H1 (cell line): ENCODE measurements at regions not wholly inside any gene's neighbourhood (a gene's known extent, or its start where the extent isn't known, plus 50 kb on each side); places are given as distances from the start of the nearest gene placed in this dataset.

Source experiments
- CTCF ChIA-PET: fragments of 300-600 bp; sonication (Branson Sonifier 250); formaldehyde crosslinking; loops from one replicate; lab custom pipeline; 2021; ENCODE audit not compliant: partially characterized antibody; lab: Charles Lee
- POLR2A ChIA-PET: fragments of 300-600 bp; sonication (Branson Sonifier 250); formaldehyde crosslinking; loops from one replicate; lab custom pipeline; 2021; ENCODE audit warnings: inconsistent platforms; ENCODE audit not compliant: partially characterized antibody; lab: Charles Lee
- DNase-seq, 2 experiments: peaks; one replicate each; pipeline versions ENCODE4 v3.0.0 to v3.0.0-alpha.2; 2010 to 2022; ENCODE audit warnings: low spot score in 2 of 2, low read depth in 1 of 2, mixed read lengths in 1 of 2
- FAIRE-seq: peaks from 2 replicates; lab custom pipeline; 2011; peaks lifted over from hg19 to GRCh38; lab: Jason Lieb, UNC
- H2AFZ ChIP-seq: 2 replicates; pipeline ENCODE4 v1.8.1; 2012; ENCODE audit warnings: low read length, inconsistent platforms
- H2AK5ac ChIP-seq: 2 replicates; pipeline ENCODE4 v1.6.1; 2013; ENCODE audit warnings: low read depth, low read length
- H2BK120ac ChIP-seq: replicated peaks from 2 replicates; pipeline ENCODE3; 2013; ENCODE audit warnings: low read depth, low read length, inconsistent platforms
- H2BK12ac ChIP-seq: 2 replicates; pipeline ENCODE4 v1.6.1; 2013; ENCODE audit warnings: low read depth, low read length
- H2BK15ac ChIP-seq: 2 replicates; pipeline ENCODE4 v1.6.1; 2013; ENCODE audit warnings: low read length
- H2BK20ac ChIP-seq: 2 replicates; pipeline ENCODE4 v1.6.1; 2013; ENCODE audit warnings: low read length
- H2BK5ac ChIP-seq: 2 replicates; pipeline ENCODE4 v1.6.1; 2013; ENCODE audit warnings: low read depth, low read length
- H3K14ac ChIP-seq: 2 replicates; pipeline ENCODE4 v1.6.1; 2013; ENCODE audit warnings: inconsistent platforms; ENCODE audit not compliant: insufficient read length
- H3K18ac ChIP-seq: 2 replicates; pipeline ENCODE4 v1.6.1; 2013; ENCODE audit warnings: low read length; ENCODE audit errors: extremely low read depth
- H3K23ac ChIP-seq: 2 replicates; pipeline ENCODE4 v1.6.1; 2013; ENCODE audit warnings: inconsistent platforms; ENCODE audit not compliant: insufficient read length
- H3K23me2 ChIP-seq: 2 replicates; pipeline ENCODE4 v1.6.1; 2013; ENCODE audit warnings: low read depth, low read length
- H3K27ac ChIP-seq: 2 replicates; pipeline ENCODE4 v1.6.1; 2011; ENCODE audit warnings: low read depth, low read length, inconsistent platforms
- H3K27me3 ChIP-seq, 4 experiments: replicated peaks in 1 of 4; 1 replicate in 1 of 4; 2 replicates in 3 of 4; pipeline versions ENCODE4 v1.6.1 to v1.8.1; 2011 to 2013; ENCODE audit warnings: low read length in 3 of 4, mild to moderate bottlenecking in 3 of 4, inconsistent platforms in 2 of 4, mixed read lengths in 2 of 4, moderate library complexity in 1 of 4; ENCODE audit not compliant: control insufficient read depth in 3 of 4, insufficient read depth in 3 of 4; ENCODE audit errors: extremely low read depth in 1 of 4
- H3K36me3 ChIP-seq, 4 experiments: 2 replicates each; pipeline versions ENCODE4 v1.6.1 to v1.8.1; 2011 to 2013; ENCODE audit warnings: mild to moderate bottlenecking in 4 of 4, low read length in 3 of 4, moderate library complexity in 2 of 4, control low read depth in 1 of 4, inconsistent platforms in 1 of 4; ENCODE audit not compliant: insufficient read depth in 4 of 4, control insufficient read depth in 2 of 4
- H3K4ac ChIP-seq: replicated peaks from 2 replicates; pipeline ENCODE3; 2013; ENCODE audit warnings: low read length, low read depth, mixed read lengths, inconsistent platforms; ENCODE audit not compliant: insufficient read length
- H3K4me1 ChIP-seq, 4 experiments: replicated peaks in 1 of 4; 1 replicate in 1 of 4; 2 replicates in 3 of 4; pipeline versions ENCODE4 v1.6.1 to v1.8.1; 2011 to 2013; ENCODE audit warnings: low read length in 3 of 4, inconsistent platforms in 2 of 4, mixed read lengths in 1 of 4; ENCODE audit not compliant: insufficient read depth in 4 of 4, control insufficient read depth in 3 of 4
- H3K4me2 ChIP-seq, 2 experiments: 2 replicates each; pipeline versions ENCODE4 v1.6.1 to v1.8.1; 2011 to 2013; ENCODE audit warnings: low read depth in 2 of 2, low read length in 2 of 2, control low read depth in 1 of 2, inconsistent platforms in 1 of 2, mild to moderate bottlenecking in 1 of 2; ENCODE audit not compliant: insufficient read depth in 1 of 2
- H3K4me3 ChIP-seq, 4 experiments: fragments of 200-600, 300-600 bp in 1 of 4; sonication (generic), shearing (Covaris generic), sonication (Bioruptor Twin) in 1 of 4; 2 replicates each; pipeline versions ENCODE4 v1.5.1 to v1.8.1; 2011 to 2016; ENCODE audit warnings: low read length in 4 of 4, low read depth in 3 of 4, control low read depth in 2 of 4, inconsistent platforms in 2 of 4, mild to moderate bottlenecking in 2 of 4, mixed read lengths in 1 of 4, moderate library complexity in 1 of 4; ENCODE audit not compliant: insufficient read depth in 2 of 4; ENCODE audit errors: extremely low read depth in 1 of 4
- H3K56ac ChIP-seq: replicated peaks from 2 replicates; pipeline ENCODE3; 2013; ENCODE audit warnings: low read depth, mild to moderate bottlenecking, mixed read lengths, low read length, inconsistent platforms; ENCODE audit not compliant: insufficient read length
- H3K79me1 ChIP-seq: 2 replicates; pipeline ENCODE4 v1.6.1; 2013; ENCODE audit warnings: low read depth, low read length, control low read depth
- H3K79me2 ChIP-seq, 2 experiments: 2 replicates each; pipeline versions ENCODE4 v1.6.1 to v1.8.1; 2012 to 2013; ENCODE audit warnings: low read length in 2 of 2, mild to moderate bottlenecking in 2 of 2, inconsistent platforms in 1 of 2; ENCODE audit not compliant: insufficient read depth in 2 of 2, control insufficient read depth in 1 of 2
- H3K9ac ChIP-seq, 4 experiments: replicated peaks in 1 of 4; 1 replicate in 1 of 4; 2 replicates in 3 of 4; pipeline versions ENCODE4 v1.6.1 to v1.8.1; 2011 to 2013; ENCODE audit warnings: low read depth in 3 of 4, low read length in 3 of 4, control low read depth in 2 of 4, mild to moderate bottlenecking in 2 of 4, moderate library complexity in 2 of 4, inconsistent platforms in 1 of 4; ENCODE audit errors: extremely low read depth in 1 of 4
- H3K9me3 ChIP-seq, 2 experiments: 2 replicates each; pipeline versions ENCODE4 v1.6.1 to v1.8.1; 2012 to 2013; ENCODE audit warnings: mild to moderate bottlenecking in 2 of 2, moderate library complexity in 2 of 2, control low read depth in 1 of 2, inconsistent platforms in 1 of 2, low read depth in 1 of 2, low read length in 1 of 2, mixed read lengths in 1 of 2; ENCODE audit not compliant: insufficient read depth in 2 of 2
- H4K20me1 ChIP-seq, 2 experiments: replicated peaks in 1 of 2; 2 replicates each; pipeline versions ENCODE3 to v1.8.1; 2011 to 2013; ENCODE audit warnings: inconsistent platforms in 2 of 2, low read length in 2 of 2, mild to moderate bottlenecking in 1 of 2; ENCODE audit not compliant: insufficient read depth in 2 of 2, control insufficient read depth in 1 of 2
- H4K5ac ChIP-seq: 2 replicates; pipeline ENCODE4 v1.6.1; 2013; ENCODE audit warnings: low read length, low read depth, mixed read lengths, inconsistent platforms; ENCODE audit not compliant: insufficient read length
- H4K8ac ChIP-seq: 2 replicates; pipeline ENCODE4 v1.8.0; 2013; ENCODE audit warnings: mild to moderate bottlenecking, moderate library complexity, low read length, inconsistent platforms; ENCODE audit not compliant: insufficient read depth; ENCODE audit errors: extremely low read depth
- H4K91ac ChIP-seq: replicated peaks from 2 replicates; pipeline ENCODE3; 2013; ENCODE audit warnings: low read length, mixed read lengths, inconsistent platforms; ENCODE audit not compliant: insufficient read length
- HDAC2 ChIP-seq, 2 experiments: fragments of 300-600 bp in 1 of 2; sonication (generic) in 1 of 2; IDR thresholded peaks; 2 replicates each; pipeline ENCODE4 v1.6.1; 2011 to 2012; ENCODE audit warnings: low read depth in 2 of 2, low read length in 2 of 2, mild to moderate bottlenecking in 2 of 2, moderate library complexity in 2 of 2, borderline replicate concordance in 1 of 2, inconsistent platforms in 1 of 2
- RXRA ChIP-seq: IDR thresholded peaks from 2 replicates; pipeline ENCODE4 v1.6.1; 2011; ENCODE audit warnings: low read depth, mild to moderate bottlenecking, low read length, moderate library complexity; ENCODE audit not compliant: insufficient read depth
- WGBS, 2 experiments: shearing (Covaris generic) in 1 of 2; methylation state at CpG; one replicate each; pipeline versions ENCODE4 v1.1.6 to v1.1.7; 2013 to 2015; ENCODE audit warnings: low lambda C conversion rate in 2 of 2, mixed read lengths in 2 of 2, inconsistent platforms in 1 of 2, low coverage in 1 of 2, missing lambda C conversion rate in 1 of 2; ENCODE audit not compliant: insufficient replicate concordance in 2 of 2, insufficient coverage in 1 of 2, insufficient read length in 1 of 2; ENCODE audit errors: extremely low coverage in 1 of 2, missing lambda C conversion rate in 1 of 2; 5-methylcytosine and 5-hydroxymethylcytosine counted together

GRCh38 chr3:75300606-75301005 lies 363.5 kb upstream of the FRG2C start:
- no peak overlapping the region for H3K56ac ChIP-seq
- no peak overlapping the region for H3K4ac ChIP-seq
- no peak overlapping the region for H2BK5ac ChIP-seq
- no peaks in the 10 kb centered on the region for H3K4me1 ChIP-seq
- no peaks in the 10 kb centered on the region for H3K23me2 ChIP-seq
- no peak overlapping the region for H4K5ac ChIP-seq
- H2BK12ac ChIP-seq, result no peak overlapping the region
- H3K27ac ChIP-seq, result no peak overlapping the region
- no peaks in the 10 kb centered on the region for H3K79me1 ChIP-seq
- no peak overlapping the region for H4K91ac ChIP-seq
- H3K27me3 ChIP-seq, result no peaks in the 10 kb centered on the region
- FAIRE-seq (no peak), DNase-seq (no peak)
- CTCF ChIA-PET, result interaction anchor here (0.9 to 3.0 kb wide), 3 partner anchors 17 to 131 kb away, joined by 3 to 8 read pairs (median 4); no protein-coding TSS in a partner anchor
- no peak overlapping the region for H2BK120ac ChIP-seq
- no peaks in the 10 kb centered on the region for H3K9me3 ChIP-seq
- no peak overlapping the region for H3K18ac ChIP-seq
- no peaks in the 10 kb centered on the region for H3K36me3 ChIP-seq
- H3K9ac ChIP-seq, result no peak overlapping the region
- H2BK20ac ChIP-seq, result no peak overlapping the region
- H2AFZ ChIP-seq, result no peak overlapping the region
- H3K14ac ChIP-seq, result no peak overlapping the region
- no peaks in the 10 kb centered on the region for H4K20me1 ChIP-seq
- WGBS, 2 experiments, result 86% methylated on average over 3 of the region's 3 CpGs; no CpG with 5 or more reads in 1 of the 2 experiments
- no peak overlapping the region for H3K4me2 ChIP-seq
- POLR2A ChIA-PET, result no interaction called here
- no peak overlapping the region for H4K8ac ChIP-seq
- H3K79me2 ChIP-seq, result no peaks in the 10 kb centered on the region
- no peak overlapping the region for H2BK15ac ChIP-seq
- H3K4me3 ChIP-seq, result no peak overlapping the region
- H2AK5ac ChIP-seq, result no peak overlapping the region
- no peak overlapping the region for H3K23ac ChIP-seq
- TF ChIP-seq HDAC2 (IDR thresholded peaks at IDR 0.05; ENCODE audit: borderline replicate concordance in 1 of 2, low read depth in 2 of 2, low read length in 2 of 2), result no peak
- no peak for TF ChIP-seq RXRA
